SK-N-SH (cell line): ENCODE measurements at regions not wholly inside any gene's neighbourhood (a gene's known extent, or its start where the extent isn't known, plus 50 kb on each side); places are given as distances from the start of the nearest gene placed in this dataset.

Experiments
- CTCF ChIA-PET: fragments of 300-600, 350-600 bp; formaldehyde crosslinking; extraction: SDS; loops from one replicate; lab custom pipeline; 2021; lab: Yijun Ruan, JAX
- POLR2A ChIA-PET: fragments of 350-600 bp; sonication (Branson Sonifier 250); formaldehyde crosslinking; extraction: SDS; loops from one replicate; lab custom pipeline; 2020; ENCODE audit warnings: antibody characterized with exemption, inconsistent platforms; lab: Yijun Ruan, JAX
- DNase-seq: peaks from one replicate; pipeline ENCODE4 v3.0.0; 2012
- H2AFZ ChIP-seq: fragments of 200-600 bp; sonication (generic); 2 replicates; pipeline ENCODE4 v1.8.1; 2016; ENCODE audit warnings: antibody characterized with exemption, mild to moderate bottlenecking, low read depth
- H3F3A ChIP-seq: fragments of 200-600 bp; sonication (generic); replicated peaks from 2 replicates; pipeline ENCODE3; 2016; ENCODE audit warnings: antibody characterized with exemption, mild to moderate bottlenecking; ENCODE audit not compliant: insufficient read depth
- H3K27ac ChIP-seq, 2 experiments: fragments of 200-500 bp in 1 of 2; fragments of 200-600 bp in 1 of 2; sonication (Bioruptor generic) in 1 of 2; sonication (generic), shearing (Covaris generic) in 1 of 2; 2 replicates each; pipeline versions ENCODE4 v1.5.1 to v1.6.1; 2014 to 2016; ENCODE audit warnings: low read depth in 2 of 2, inconsistent platforms in 1 of 2, low read length in 1 of 2, mild to moderate bottlenecking in 1 of 2, mixed read lengths in 1 of 2
- H3K27me3 ChIP-seq: fragments of 200-600 bp; sonication (generic), shearing (Covaris generic); 2 replicates; pipeline ENCODE4 v1.6.1; 2016; ENCODE audit warnings: mixed run types; ENCODE audit not compliant: insufficient read depth
- H3K36me3 ChIP-seq, 2 experiments: fragments of 200-500 bp in 1 of 2; fragments of 200-600 bp in 1 of 2; sonication (Bioruptor generic) in 1 of 2; sonication (generic) in 1 of 2; replicated peaks in 1 of 2; 2 replicates each; pipeline versions ENCODE3 to v1.5.1; 2014 to 2016; ENCODE audit warnings: low read length in 1 of 2, mild to moderate bottlenecking in 1 of 2; ENCODE audit not compliant: insufficient read depth in 2 of 2, control insufficient read depth in 1 of 2
- H3K4me1 ChIP-seq, 2 experiments: fragments of 200-500 bp in 1 of 2; fragments of 200-600 bp in 1 of 2; sonication (Bioruptor generic) in 1 of 2; sonication (generic), shearing (Covaris generic) in 1 of 2; 2 replicates each; pipeline versions ENCODE4 v1.5.1 to v1.6.1; 2014 to 2016; ENCODE audit warnings: low read depth in 1 of 2, low read length in 1 of 2, mixed run types in 1 of 2; ENCODE audit not compliant: insufficient read depth in 2 of 2, control insufficient read depth in 1 of 2
- H3K4me2 ChIP-seq: fragments of 200-600 bp; sonication (generic), shearing (Covaris generic); 2 replicates; pipeline ENCODE4 v1.6.1; 2017; ENCODE audit warnings: mixed run types
- H3K4me3 ChIP-seq, 2 experiments: fragments of 200-500 bp in 1 of 2; fragments of 200-600 bp in 1 of 2; sonication (Bioruptor generic) in 1 of 2; sonication (generic), shearing (Covaris generic) in 1 of 2; 2 replicates each; pipeline versions ENCODE4 v1.5.1 to v1.8.1; 2014 to 2016; ENCODE audit warnings: low read depth in 2 of 2, inconsistent platforms in 1 of 2, low read length in 1 of 2, mild to moderate bottlenecking in 1 of 2, mixed read lengths in 1 of 2, moderate library complexity in 1 of 2
- H3K79me2 ChIP-seq: fragments of 200-600 bp; sonication (generic); 2 replicates; pipeline ENCODE4 v1.8.1; 2017; ENCODE audit warnings: mild to moderate bottlenecking; ENCODE audit not compliant: insufficient read depth
- H3K9ac ChIP-seq: fragments of 200-600 bp; sonication (generic); 2 replicates; pipeline ENCODE4 v1.6.1; 2017; ENCODE audit warnings: mixed run types
- H3K9me2 ChIP-seq: fragments of 200-600 bp; sonication (generic); 2 replicates; pipeline ENCODE4 v1.6.1; 2017; ENCODE audit warnings: mixed run types
- H3K9me3 ChIP-seq: fragments of 200-600 bp; sonication (generic); 2 replicates; pipeline ENCODE4 v1.6.1; 2017; ENCODE audit warnings: mixed run types, mild to moderate bottlenecking, moderate library complexity
- H4K20me1 ChIP-seq: fragments of 200-600 bp; sonication (generic); 2 replicates; pipeline ENCODE4 v1.6.1; 2017; ENCODE audit warnings: mild to moderate bottlenecking, mixed run types; ENCODE audit not compliant: insufficient read depth
- CHD2 ChIP-seq: fragments of 150-350 bp; IDR thresholded peaks from 2 replicates; pipeline ENCODE4 v1.6.1; 2018; ENCODE audit warnings: low read length; ENCODE audit not compliant: partially characterized antibody
- ELF1 ChIP-seq: IDR thresholded peaks from 2 replicates; pipeline ENCODE4 v1.4.0; 2012
- EZH2phosphoT487 ChIP-seq: fragments of 200-600 bp; sonication (generic); IDR thresholded peaks from 2 replicates; pipeline ENCODE4 v1.6.1; 2017; ENCODE audit warnings: low read depth, mixed run types, mild to moderate bottlenecking, antibody characterized with exemption, moderate library complexity, borderline replicate concordance
- FOXJ3 ChIP-seq: sonication (generic); formaldehyde crosslinking; IDR thresholded peaks from 2 replicates; pipeline ENCODE4 v1.5.1; 2020; ENCODE audit warnings: mild to moderate bottlenecking, missing genetic modification reagents
- FOXM1 ChIP-seq: IDR thresholded peaks from 2 replicates; pipeline ENCODE4 v1.4.0; 2012; ENCODE audit warnings: low read depth, mild to moderate bottlenecking
- JUND ChIP-seq: IDR thresholded peaks from 2 replicates; pipeline ENCODE4 v1.4.0; 2012
- MAX ChIP-seq: IDR thresholded peaks from 2 replicates; pipeline ENCODE4 v1.4.0; 2012; ENCODE audit warnings: low read depth
- MEF2A ChIP-seq: IDR thresholded peaks from 2 replicates; pipeline ENCODE4 v1.4.0; 2012; ENCODE audit warnings: low read depth, borderline replicate concordance
- MXI1 ChIP-seq: IDR thresholded peaks from 2 replicates; pipeline ENCODE4 v1.6.1; 2012; ENCODE audit warnings: mild to moderate bottlenecking, low read depth, low read length, improper control_type of control experiment
- NFIC ChIP-seq: IDR thresholded peaks from 2 replicates; pipeline ENCODE4 v1.4.0; 2012; ENCODE audit warnings: borderline replicate concordance
- NRF1 ChIP-seq: IDR thresholded peaks from 2 replicates; pipeline ENCODE4 v1.6.1; 2012; ENCODE audit warnings: low read depth, mild to moderate bottlenecking, low read length
- RAD21 ChIP-seq: IDR thresholded peaks from 2 replicates; pipeline ENCODE4 v1.6.1; 2012; ENCODE audit warnings: mild to moderate bottlenecking, low read length
- RCOR1 ChIP-seq: fragments of 150-350 bp; IDR thresholded peaks from 2 replicates; pipeline ENCODE4 v1.6.1; 2017; ENCODE audit warnings: antibody characterized with exemption, low read length
- SIN3A ChIP-seq: IDR thresholded peaks from 2 replicates; pipeline ENCODE4 v1.6.1; 2012; ENCODE audit warnings: low read depth, mild to moderate bottlenecking, low read length, moderate library complexity, borderline replicate concordance
- SMC3 ChIP-seq: IDR thresholded peaks from 2 replicates; pipeline ENCODE4 v1.6.1; 2012; ENCODE audit warnings: low read depth, low read length, improper control_type of control experiment
- TCF12 ChIP-seq: IDR thresholded peaks from 2 replicates; pipeline ENCODE4 v1.4.0; 2012
- TEAD4 ChIP-seq: IDR thresholded peaks from 2 replicates; pipeline ENCODE4 v1.4.0; 2012; ENCODE audit warnings: mild to moderate bottlenecking, borderline replicate concordance; ENCODE audit not compliant: insufficient read depth
- YY1 ChIP-seq: IDR thresholded peaks from 2 replicates; pipeline ENCODE4 v1.4.0; 2012; ENCODE audit warnings: low read depth, mild to moderate bottlenecking
- ZBTB33 ChIP-seq: IDR thresholded peaks from 2 replicates; pipeline ENCODE4 v1.4.0; 2012; ENCODE audit warnings: low read depth, borderline replicate concordance
- WGBS: methylation state at CpG from one replicate; pipeline ENCODE4 v1.1.6; 2017; ENCODE audit warnings: low lambda C conversion rate; 5-methylcytosine and 5-hydroxymethylcytosine counted together
- TF ChIP-seq, protein P1 (sequence below): fragments of 150-350 bp; IDR thresholded peaks from 2 replicates; pipeline ENCODE4 v1.6.1; 2017; ENCODE audit warnings: antibody characterized with exemption, low read length, low read depth, borderline replicate concordance
- TF ChIP-seq, protein P2 (sequence below): IDR thresholded peaks from 2 replicates; pipeline ENCODE4 v1.6.1; 2012; ENCODE audit warnings: mild to moderate bottlenecking, low read depth, low read length, moderate library complexity
- TF ChIP-seq, protein P3 (sequence below): IDR thresholded peaks from 2 replicates; pipeline ENCODE4 v1.4.0; 2012; ENCODE audit warnings: low read depth, borderline replicate concordance

DNA sequence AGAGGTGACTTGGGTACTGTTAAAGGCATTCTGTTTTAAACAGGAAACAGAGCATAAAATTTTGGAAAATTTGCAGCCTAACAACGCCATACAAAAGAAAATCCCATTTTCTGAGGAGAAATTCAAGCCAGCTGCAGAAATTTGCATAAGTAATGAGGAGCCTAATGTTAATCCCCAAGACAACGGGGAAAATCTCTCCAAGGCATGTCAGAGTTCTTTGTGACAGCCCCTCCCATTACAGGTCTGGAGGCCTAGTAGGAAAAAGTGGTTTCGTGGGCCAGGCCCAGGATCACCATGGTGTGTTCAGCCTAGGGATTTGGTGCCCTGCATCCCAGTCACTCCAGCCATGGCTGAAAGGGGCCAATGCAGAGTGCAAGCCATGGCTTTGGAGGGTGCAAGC lies 1333.1 kb upstream of the TENM4 start:
- H3K9me2 ChIP-seq, result no peaks in the 10 kb centered on the region
- no peak overlapping the region for H3K27ac ChIP-seq
- WGBS, result 28% methylated on average over 3 of the region's 3 CpGs
- H3K9ac ChIP-seq, result no peak overlapping the region
- H3K4me2 ChIP-seq, result no peak overlapping the region
- no peaks in the 10 kb centered on the region for H3K36me3 ChIP-seq
- peaks cover 0 to 4% of the 10 kb centered on the region in 2 experiments; a peak in 2 of 4 replicates for H3K4me1 ChIP-seq
- H4K20me1 ChIP-seq, result no peaks in the 10 kb centered on the region
- no peaks in the 10 kb centered on the region for H3K79me2 ChIP-seq
- TF ChIP-seq SMC3 (no peak), ZBTB33 (no peak), NRF1 (no peak), MXI1 (no peak), FOXM1 (no peak), JUND (no peak), TEAD4 (no peak), FOXJ3 (CRISPR knock-in tag) (no peak)
- POLR2A ChIA-PET, result no interaction called here
- CTCF ChIA-PET, result no interaction called here
- no peak for DNase-seq
- no peaks in the 10 kb centered on the region for H3F3A ChIP-seq
- H2AFZ ChIP-seq, result no peak overlapping the region
- H3K27me3 ChIP-seq, result no peaks in the 10 kb centered on the region
- H3K9me3 ChIP-seq, result no peaks in the 10 kb centered on the region
- H3K4me3 ChIP-seq, result no peak overlapping the region

- CTCF ChIA-PET, result no interaction called here
These were observed 1330.2 kb upstream of the TENM4 start for GRCh38 chr11:80771017-80771416.

More at GRCh38 chr11:80771017-80771416, 1330.2 kb upstream of the TENM4 start:
- no peaks in the 10 kb centered on the region for H3K27me3 ChIP-seq
- DNase-seq, result no peak
- POLR2A ChIA-PET, result no interaction called here
- H3F3A ChIP-seq, result no peaks in the 10 kb centered on the region
- H3K36me3 ChIP-seq, result no peaks in the 10 kb centered on the region
- no peaks in the 10 kb centered on the region for H4K20me1 ChIP-seq
- H3K9me3 ChIP-seq, result no peaks in the 10 kb centered on the region
- H2AFZ ChIP-seq, result no peak overlapping the region
- WGBS, result 12% methylated on average over 2 of the region's 2 CpGs
- H3K4me1 ChIP-seq, result peaks cover 0 to 4% of the 10 kb centered on the region in 2 experiments; a peak in 1 of 4 replicates
- no peaks in the 10 kb centered on the region for H3K79me2 ChIP-seq
- no peak overlapping the region for H3K4me3 ChIP-seq
- no peak overlapping the region for H3K4me2 ChIP-seq
- no peaks in the 10 kb centered on the region for H3K9me2 ChIP-seq
- no peak overlapping the region for H3K27ac ChIP-seq
- no peak overlapping the region for H3K9ac ChIP-seq
- TF ChIP-seq, protein P1, sequence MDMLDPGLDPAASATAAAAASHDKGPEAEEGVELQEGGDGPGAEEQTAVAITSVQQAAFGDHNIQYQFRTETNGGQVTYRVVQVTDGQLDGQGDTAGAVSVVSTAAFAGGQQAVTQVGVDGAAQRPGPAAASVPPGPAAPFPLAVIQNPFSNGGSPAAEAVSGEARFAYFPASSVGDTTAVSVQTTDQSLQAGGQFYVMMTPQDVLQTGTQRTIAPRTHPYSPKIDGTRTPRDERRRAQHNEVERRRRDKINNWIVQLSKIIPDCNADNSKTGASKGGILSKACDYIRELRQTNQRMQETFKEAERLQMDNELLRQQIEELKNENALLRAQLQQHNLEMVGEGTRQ, result no peak
- TF ChIP-seq NFIC, result no peak
- TF ChIP-seq MAX, result no peak
- TF ChIP-seq, protein P2, sequence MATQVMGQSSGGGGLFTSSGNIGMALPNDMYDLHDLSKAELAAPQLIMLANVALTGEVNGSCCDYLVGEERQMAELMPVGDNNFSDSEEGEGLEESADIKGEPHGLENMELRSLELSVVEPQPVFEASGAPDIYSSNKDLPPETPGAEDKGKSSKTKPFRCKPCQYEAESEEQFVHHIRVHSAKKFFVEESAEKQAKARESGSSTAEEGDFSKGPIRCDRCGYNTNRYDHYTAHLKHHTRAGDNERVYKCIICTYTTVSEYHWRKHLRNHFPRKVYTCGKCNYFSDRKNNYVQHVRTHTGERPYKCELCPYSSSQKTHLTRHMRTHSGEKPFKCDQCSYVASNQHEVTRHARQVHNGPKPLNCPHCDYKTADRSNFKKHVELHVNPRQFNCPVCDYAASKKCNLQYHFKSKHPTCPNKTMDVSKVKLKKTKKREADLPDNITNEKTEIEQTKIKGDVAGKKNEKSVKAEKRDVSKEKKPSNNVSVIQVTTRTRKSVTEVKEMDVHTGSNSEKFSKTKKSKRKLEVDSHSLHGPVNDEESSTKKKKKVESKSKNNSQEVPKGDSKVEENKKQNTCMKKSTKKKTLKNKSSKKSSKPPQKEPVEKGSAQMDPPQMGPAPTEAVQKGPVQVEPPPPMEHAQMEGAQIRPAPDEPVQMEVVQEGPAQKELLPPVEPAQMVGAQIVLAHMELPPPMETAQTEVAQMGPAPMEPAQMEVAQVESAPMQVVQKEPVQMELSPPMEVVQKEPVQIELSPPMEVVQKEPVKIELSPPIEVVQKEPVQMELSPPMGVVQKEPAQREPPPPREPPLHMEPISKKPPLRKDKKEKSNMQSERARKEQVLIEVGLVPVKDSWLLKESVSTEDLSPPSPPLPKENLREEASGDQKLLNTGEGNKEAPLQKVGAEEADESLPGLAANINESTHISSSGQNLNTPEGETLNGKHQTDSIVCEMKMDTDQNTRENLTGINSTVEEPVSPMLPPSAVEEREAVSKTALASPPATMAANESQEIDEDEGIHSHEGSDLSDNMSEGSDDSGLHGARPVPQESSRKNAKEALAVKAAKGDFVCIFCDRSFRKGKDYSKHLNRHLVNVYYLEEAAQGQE, result no peak
- no peak for TF ChIP-seq MXI1
- TF ChIP-seq JUND, result no peak
- TF ChIP-seq TEAD4, result no peak
- no peak for TF ChIP-seq MEF2A
- TF ChIP-seq EZH2phosphoT487, result no peak
- TF ChIP-seq, protein P3, sequence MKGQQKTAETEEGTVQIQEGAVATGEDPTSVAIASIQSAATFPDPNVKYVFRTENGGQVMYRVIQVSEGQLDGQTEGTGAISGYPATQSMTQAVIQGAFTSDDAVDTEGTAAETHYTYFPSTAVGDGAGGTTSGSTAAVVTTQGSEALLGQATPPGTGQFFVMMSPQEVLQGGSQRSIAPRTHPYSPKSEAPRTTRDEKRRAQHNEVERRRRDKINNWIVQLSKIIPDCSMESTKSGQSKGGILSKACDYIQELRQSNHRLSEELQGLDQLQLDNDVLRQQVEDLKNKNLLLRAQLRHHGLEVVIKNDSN, result no peak
- TF ChIP-seq CHD2, result no peak
- TF ChIP-seq RAD21, result no peak
- no peak for TF ChIP-seq ELF1
- TF ChIP-seq SIN3A, result no peak
- no peak for TF ChIP-seq TCF12
- TF ChIP-seq RCOR1, result no peak
- TF ChIP-seq YY1, result no peak
